ENCODE measurements at regions not wholly inside any gene's neighbourhood (a gene's known extent, or its start where the extent isn't known, plus 50 kb on each side); places are given as distances from the start of the nearest gene placed in this dataset.

DNA sequence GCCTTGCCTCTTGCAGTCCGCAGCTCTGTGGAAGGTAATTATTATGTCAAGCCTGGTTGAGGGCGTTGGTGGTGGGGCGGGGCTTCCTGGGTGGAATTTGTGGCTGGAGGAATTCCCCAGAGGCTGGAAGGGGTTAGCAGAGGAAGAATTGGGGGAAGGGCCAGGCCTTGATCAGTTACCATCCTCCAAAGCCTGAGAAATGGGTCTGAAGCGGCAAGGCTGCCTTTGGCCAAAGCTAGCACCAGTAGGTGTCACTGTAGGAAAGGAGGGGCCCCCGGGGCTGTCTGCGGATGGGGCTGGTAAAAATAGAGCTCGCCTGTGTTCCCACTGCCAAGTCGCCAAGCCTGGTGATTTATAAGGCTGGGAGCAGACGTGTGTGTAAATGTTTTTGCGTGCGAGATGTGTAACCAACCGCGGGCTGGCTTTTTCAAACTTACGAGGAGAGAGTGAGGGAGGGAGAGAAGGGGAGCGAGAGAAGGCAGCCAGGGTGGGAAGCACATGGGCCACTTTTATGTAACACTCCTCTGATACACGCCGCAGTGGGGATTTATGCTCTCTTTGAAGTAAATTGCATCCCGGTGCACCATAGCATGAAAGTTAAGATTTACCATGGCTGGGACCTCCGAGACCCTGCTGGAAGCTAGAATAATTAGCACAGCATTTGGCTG, 367.0 kb downstream of the BCOR start:
- TF ChIP-seq, protein P1, sequence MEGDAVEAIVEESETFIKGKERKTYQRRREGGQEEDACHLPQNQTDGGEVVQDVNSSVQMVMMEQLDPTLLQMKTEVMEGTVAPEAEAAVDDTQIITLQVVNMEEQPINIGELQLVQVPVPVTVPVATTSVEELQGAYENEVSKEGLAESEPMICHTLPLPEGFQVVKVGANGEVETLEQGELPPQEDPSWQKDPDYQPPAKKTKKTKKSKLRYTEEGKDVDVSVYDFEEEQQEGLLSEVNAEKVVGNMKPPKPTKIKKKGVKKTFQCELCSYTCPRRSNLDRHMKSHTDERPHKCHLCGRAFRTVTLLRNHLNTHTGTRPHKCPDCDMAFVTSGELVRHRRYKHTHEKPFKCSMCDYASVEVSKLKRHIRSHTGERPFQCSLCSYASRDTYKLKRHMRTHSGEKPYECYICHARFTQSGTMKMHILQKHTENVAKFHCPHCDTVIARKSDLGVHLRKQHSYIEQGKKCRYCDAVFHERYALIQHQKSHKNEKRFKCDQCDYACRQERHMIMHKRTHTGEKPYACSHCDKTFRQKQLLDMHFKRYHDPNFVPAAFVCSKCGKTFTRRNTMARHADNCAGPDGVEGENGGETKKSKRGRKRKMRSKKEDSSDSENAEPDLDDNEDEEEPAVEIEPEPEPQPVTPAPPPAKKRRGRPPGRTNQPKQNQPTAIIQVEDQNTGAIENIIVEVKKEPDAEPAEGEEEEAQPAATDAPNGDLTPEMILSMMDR (conservative IDR thresholded peaks at IDR 0.05; ENCODE audit: low read depth, low read length) = peak; percentile 67
- H3K4me3 ChIP-seq (ENCODE audit: low read length) = no peak overlapping the region
- DNase-seq (ENCODE audit: low read depth) = peak; percentile 45

DNA sequence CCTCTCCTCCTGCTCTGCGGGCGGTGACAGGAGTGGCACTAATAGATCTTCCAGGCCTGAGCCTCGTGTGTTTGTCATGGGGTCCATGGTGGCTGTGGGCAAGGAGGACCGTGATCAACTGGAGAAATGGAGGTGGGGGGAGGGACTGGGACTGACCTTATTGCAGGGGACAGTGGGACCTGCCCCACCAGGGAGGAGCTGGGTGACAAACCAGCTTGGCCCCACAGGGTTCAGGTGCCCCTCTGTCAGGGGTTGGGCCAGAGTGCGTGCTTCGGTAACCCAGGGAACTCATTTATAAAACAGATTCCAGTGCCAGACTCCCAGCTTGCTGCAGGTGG, 366.5 kb downstream of the BCOR start:
- no peak overlapping the region for H3K4me3 ChIP-seq (ENCODE audit: low read length)
- TF ChIP-seq, protein P1 (conservative IDR thresholded peaks at IDR 0.05; ENCODE audit: low read depth, low read length) = no peak
- DNase-seq (ENCODE audit: low read depth) = no peak

DNA sequence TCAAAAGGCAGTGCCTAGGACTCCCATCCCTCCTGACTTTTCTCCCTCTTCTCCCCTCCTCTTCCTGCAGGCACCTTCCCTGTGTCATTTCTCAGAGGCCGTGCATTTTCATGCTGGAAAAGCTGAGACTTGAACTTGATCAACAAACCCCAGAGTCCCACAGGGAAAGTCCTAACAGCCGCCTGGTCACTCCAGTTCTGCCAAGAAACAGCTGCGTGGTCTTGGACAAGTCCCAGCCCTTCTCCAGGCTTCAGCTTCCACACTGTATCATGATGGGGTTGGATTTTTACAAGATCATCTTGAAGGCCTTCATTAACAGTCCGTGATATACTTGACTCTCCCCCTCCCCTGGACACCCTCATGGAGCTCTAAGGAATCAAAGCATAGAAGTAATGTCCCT, 366.0 kb downstream of the BCOR start:
- H3K4me3 ChIP-seq (ENCODE audit: low read length) = no peak overlapping the region
- no peak for DNase-seq (ENCODE audit: low read depth)
- TF ChIP-seq, protein P1 (conservative IDR thresholded peaks at IDR 0.05; ENCODE audit: low read depth, low read length) = no peak

DNA sequence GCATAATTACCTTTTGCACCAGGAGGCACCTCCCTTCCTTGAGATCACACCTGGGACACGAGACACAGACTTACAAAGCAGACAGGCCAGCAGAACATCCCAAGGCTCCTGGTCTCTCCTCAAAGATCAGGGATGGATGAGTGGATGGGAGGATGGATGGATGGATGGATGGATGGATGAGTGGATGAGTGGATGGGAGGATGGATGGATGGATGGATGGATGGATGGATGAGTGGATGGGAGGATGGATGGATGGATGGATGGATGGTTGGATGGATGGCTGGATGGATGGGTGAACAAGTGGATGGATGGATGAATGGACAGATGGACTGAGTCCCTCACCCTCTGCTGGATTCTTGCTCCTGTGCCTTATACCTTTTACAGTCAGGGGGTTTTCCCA, 364.0 kb downstream of the BCOR start:
- TF ChIP-seq, protein P1 (conservative IDR thresholded peaks at IDR 0.05; ENCODE audit: low read depth, low read length) = no peak
- DNase-seq (ENCODE audit: low read depth) = no peak

DNA sequence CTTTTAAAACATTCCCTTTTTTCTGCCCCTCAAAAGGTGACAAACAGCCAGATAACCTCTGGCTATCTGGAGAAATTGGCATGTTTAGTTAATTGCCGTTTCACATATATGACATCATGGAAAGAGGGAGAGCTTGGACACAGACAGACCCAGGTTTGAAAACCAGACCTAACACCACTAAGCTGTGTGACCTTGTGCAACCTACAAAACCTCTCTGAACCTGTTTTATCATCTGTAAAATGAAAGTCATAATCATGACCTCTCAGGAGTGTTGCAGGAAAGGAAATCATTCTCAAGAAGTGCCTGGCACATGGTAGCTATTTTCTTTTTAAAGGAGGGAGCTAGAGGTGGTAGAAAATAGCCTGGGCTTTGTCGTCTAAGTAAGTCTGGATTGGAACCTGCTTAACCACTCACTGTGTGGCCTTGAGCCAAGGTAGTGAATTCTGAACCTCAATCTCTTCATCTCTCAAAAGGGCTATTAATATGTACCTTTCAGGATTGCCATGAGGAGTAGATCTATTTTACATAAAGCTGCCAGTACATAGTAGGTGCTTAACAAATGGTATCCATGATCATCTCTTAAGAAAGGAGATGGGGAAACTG, 363.5 kb downstream of the BCOR start:
- TF ChIP-seq, protein P1 (conservative IDR thresholded peaks at IDR 0.05; ENCODE audit: low read depth, low read length) = no peak
- no peak overlapping the region for H3K4me3 ChIP-seq (ENCODE audit: low read length)
- no peak for DNase-seq (ENCODE audit: low read depth)

More for the DNA sequence above, 364.0 kb downstream of the BCOR start:
- no peak overlapping the region for H3K4me3 ChIP-seq (ENCODE audit: low read length)

DNA sequence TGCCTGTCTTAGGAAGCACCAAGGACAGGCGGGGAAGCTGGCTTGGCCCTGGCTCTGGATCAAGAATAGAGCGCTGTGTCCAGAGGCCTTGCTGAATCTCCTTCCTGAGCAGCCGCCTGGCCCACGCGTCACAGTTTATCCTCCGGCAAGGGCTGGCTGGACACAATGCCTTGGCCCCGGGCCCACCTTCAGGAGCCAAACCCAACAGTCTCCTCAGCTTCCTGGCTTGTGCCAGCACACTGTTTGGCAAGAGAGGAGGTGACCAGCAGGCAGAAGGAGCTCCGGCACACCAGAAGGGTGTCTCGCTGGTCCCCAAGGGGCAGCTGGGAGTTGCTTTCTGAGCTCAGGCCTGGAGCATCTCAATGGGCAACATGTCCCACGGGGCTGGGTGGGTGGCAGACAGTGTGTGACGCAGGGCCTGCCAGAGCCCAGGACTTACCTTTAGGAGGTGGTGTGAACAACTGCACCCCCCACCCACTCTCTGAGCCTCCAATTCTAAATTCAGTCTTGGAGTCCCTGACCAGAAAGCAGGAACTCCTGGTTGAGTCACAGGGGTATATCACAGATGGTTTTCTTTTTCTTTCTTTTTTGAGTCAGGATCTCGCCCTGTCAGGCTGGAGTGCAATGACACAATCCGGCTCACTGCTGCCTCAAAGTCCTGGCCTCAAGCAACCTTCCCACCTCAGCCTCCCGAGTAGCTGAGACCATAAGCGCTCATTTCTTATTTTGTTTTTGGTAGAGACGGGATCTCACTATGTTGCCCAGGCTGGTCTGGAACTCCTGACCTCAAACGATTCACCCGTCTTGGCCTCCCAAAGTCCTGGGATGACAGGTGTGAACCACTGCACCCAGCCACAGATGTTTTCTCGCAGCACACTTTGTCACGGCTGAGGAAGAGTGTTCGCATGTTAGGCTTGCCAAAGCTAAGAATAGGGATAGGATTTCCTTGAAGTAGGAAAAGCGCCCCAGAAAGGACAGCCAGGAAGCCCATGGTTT, 361.2 kb downstream of the BCOR start:
- no peak overlapping the region for H3K4me3 ChIP-seq (ENCODE audit: low read length)
- DNase-seq (ENCODE audit: low read depth) = peak; percentile 74
- TF ChIP-seq, protein P1 (conservative IDR thresholded peaks at IDR 0.05; ENCODE audit: low read depth, low read length) = no peak
